GM06990 (cell line): ENCODE measurements at regions not wholly inside any gene's neighbourhood (a gene's known extent, or its start where the extent isn't known, plus 50 kb on each side); places are given as distances from the start of the nearest gene placed in this dataset.

ENCODE experiments used
- DNase-seq: peaks from one replicate; pipeline ENCODE4 v3.0.0-alpha.2; 2011; ENCODE audit not compliant: insufficient read length; ENCODE audit errors: extremely low read depth
- H3K27me3 ChIP-seq: replicated peaks from 2 replicates; pipeline ENCODE4 v1.6.0; 2011; ENCODE audit warnings: low read length; ENCODE audit not compliant: control insufficient read depth, insufficient read depth
- H3K36me3 ChIP-seq: 2 replicates; pipeline ENCODE4 v1.5.1; 2011; ENCODE audit warnings: low read length; ENCODE audit not compliant: control insufficient read depth, insufficient read depth
- H3K4me3 ChIP-seq: replicated peaks from 2 replicates; pipeline ENCODE4 v1.5.1; 2011; ENCODE audit warnings: low read depth, mild to moderate bottlenecking, control low read depth, low read length
- CTCF ChIP-seq: IDR thresholded peaks from 2 replicates; pipeline ENCODE4 v1.5.1; 2011; ENCODE audit warnings: low read length, control low read depth, mild to moderate bottlenecking, inconsistent platforms; ENCODE audit not compliant: insufficient read depth, poor library complexity, severe bottlenecking

- no peak for DNase-seq
These were observed 85.3 kb downstream of the CDC42EP3 start for GRCh38 chr2:37585982-37586621.

GRCh38 chr2:37586663-37587317 is 84.7 kb downstream of the CDC42EP3 start:
- Histone ChIP-seq H3K4me3 (no peak overlapping the region), H3K36me3 (no peaks in the 10 kb centered on the region), H3K27me3 (no peaks in the 10 kb centered on the region)
- DNase-seq = no peak
- TF ChIP-seq CTCF = no peak

More at GRCh38 chr2:37585982-37586621, 85.3 kb downstream of the CDC42EP3 start:
- no peak for TF ChIP-seq CTCF
- no peaks in the 10 kb centered on the region for H3K27me3 ChIP-seq
- H3K4me3 ChIP-seq = no peak overlapping the region
- no peaks in the 10 kb centered on the region for H3K36me3 ChIP-seq

GRCh38 chr2:37587817-37588216 is 83.6 kb downstream of the CDC42EP3 start:
- DNase-seq = no peak
- TF ChIP-seq CTCF = no peak
- Histone ChIP-seq H3K27me3 (no peaks in the 10 kb centered on the region), H3K36me3 (no peaks in the 10 kb centered on the region), H3K4me3 (no peak overlapping the region)

GRCh38 chr2:37588316-37588777 is 83.1 kb downstream of the CDC42EP3 start:
- no peak for DNase-seq
- no peak overlapping the region for H3K4me3 ChIP-seq
- H3K27me3 ChIP-seq = no peaks in the 10 kb centered on the region
- no peaks in the 10 kb centered on the region for H3K36me3 ChIP-seq
- no peak for TF ChIP-seq CTCF

- Histone ChIP-seq H3K27me3 (no peaks in the 10 kb centered on the region), H3K4me3 (no peak overlapping the region), H3K36me3 (no peaks in the 10 kb centered on the region)
- TF ChIP-seq CTCF = no peak
- no peak for DNase-seq
These were observed 82.1 kb downstream of the CDC42EP3 start for GRCh38 chr2:37589298-37589697.
